Breast epithelium (tissue), 3 donors: ENCODE measurements at regions not wholly inside any gene's neighbourhood (a gene's known extent, or its start where the extent isn't known, plus 50 kb on each side); places are given as distances from the start of the nearest gene placed in this dataset.

Experiments
- POLR2A ChIP-seq: fragments of 450-650 bp; IDR thresholded peaks from one replicate; pipeline ENCODE4 v1.6.1; 2016; ENCODE audit warnings: antibody characterized with exemption, mild to moderate bottlenecking, moderate library complexity
- TF ChIP-seq, protein P1 (sequence below), 3 donors: fragments of 450-650 bp; IDR thresholded peaks; one replicate each; pipeline ENCODE4 v1.5.1; 2016 to 2017; ENCODE audit warnings: antibody characterized with exemption in 3 of 3, mild to moderate bottlenecking in 3 of 3, moderate library complexity in 3 of 3

DNA sequence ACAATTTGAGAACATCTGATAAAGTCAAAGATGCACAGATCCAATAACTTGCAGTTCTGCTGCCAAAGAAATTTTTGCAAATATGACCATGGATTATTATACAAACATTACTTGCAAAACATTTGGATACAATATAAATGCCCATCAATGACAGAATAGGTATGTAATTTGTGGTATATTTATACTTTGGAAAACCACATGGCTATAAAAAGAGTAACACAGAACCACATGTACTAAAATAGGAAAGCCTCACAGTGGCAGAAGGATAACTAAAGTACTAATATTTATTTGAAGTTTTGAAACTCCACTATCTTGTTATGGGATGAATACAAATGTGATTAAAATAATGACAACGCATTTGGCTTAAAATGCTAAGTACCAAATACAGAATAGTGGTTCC, 51.8 kb upstream of the DNAJC10 start:
- TF ChIP-seq, protein P1, sequence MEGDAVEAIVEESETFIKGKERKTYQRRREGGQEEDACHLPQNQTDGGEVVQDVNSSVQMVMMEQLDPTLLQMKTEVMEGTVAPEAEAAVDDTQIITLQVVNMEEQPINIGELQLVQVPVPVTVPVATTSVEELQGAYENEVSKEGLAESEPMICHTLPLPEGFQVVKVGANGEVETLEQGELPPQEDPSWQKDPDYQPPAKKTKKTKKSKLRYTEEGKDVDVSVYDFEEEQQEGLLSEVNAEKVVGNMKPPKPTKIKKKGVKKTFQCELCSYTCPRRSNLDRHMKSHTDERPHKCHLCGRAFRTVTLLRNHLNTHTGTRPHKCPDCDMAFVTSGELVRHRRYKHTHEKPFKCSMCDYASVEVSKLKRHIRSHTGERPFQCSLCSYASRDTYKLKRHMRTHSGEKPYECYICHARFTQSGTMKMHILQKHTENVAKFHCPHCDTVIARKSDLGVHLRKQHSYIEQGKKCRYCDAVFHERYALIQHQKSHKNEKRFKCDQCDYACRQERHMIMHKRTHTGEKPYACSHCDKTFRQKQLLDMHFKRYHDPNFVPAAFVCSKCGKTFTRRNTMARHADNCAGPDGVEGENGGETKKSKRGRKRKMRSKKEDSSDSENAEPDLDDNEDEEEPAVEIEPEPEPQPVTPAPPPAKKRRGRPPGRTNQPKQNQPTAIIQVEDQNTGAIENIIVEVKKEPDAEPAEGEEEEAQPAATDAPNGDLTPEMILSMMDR (IDR thresholded peaks at IDR 0.05), result no peak
- TF ChIP-seq POLR2A, result no peak
